Hematopoietic multipotent progenitor cell treated with erythropoietin and hydrocortisone succinate and interleukin-3 and kit ligand, for 17 days (in vitro differentiated cells): ENCODE measurements at regions not wholly inside any gene's neighbourhood (a gene's known extent, or its start where the extent isn't known, plus 50 kb on each side); places are given as distances from the start of the nearest gene placed in this dataset.

Experiments
- DNase-seq: peaks from one replicate; pipeline ENCODE4 v3.0.0-alpha.2; 2015; ENCODE audit warnings: low spot score

GRCh38 chr3:117304681-117305080 lies 595.1 kb downstream of the TUSC7 start:
- no peak for DNase-seq

GRCh38 chr3:117305681-117306080 lies 596.1 kb downstream of the TUSC7 start:
- no peak for DNase-seq

GRCh38 chr3:117306299-117306698 lies 596.7 kb downstream of the TUSC7 start:
- no peak for DNase-seq

GRCh38 chr3:117308353-117308752 lies 598.8 kb downstream of the TUSC7 start:
- no peak for DNase-seq

- DNase-seq, result no peak
Measured at GRCh38 chr3:117308756-117309155, 599.2 kb downstream of the TUSC7 start.

GRCh38 chr3:117310536-117310935 lies 601.0 kb downstream of the TUSC7 start:
- DNase-seq, result no peak

GRCh38 chr3:117314441-117315150 lies 605.0 kb downstream of the TUSC7 start:
- no peak for DNase-seq

GRCh38 chr3:117322866-117323265 lies 613.3 kb downstream of the TUSC7 start:
- DNase-seq, result no peak

- no peak for DNase-seq
Measured at GRCh38 chr3:117346901-117347300, 637.3 kb downstream of the TUSC7 start.

- DNase-seq, result no peak
Measured at GRCh38 chr3:117348884-117349283, 639.3 kb downstream of the TUSC7 start.

- no peak for DNase-seq
Measured at GRCh38 chr3:117349566-117349965, 640.0 kb downstream of the TUSC7 start.

- no peak for DNase-seq
Measured at GRCh38 chr3:117350371-117350770, 640.8 kb downstream of the TUSC7 start.

GRCh38 chr3:117355566-117355965 lies 646.0 kb downstream of the TUSC7 start:
- no peak for DNase-seq

GRCh38 chr3:117356091-117356705 lies 646.6 kb downstream of the TUSC7 start:
- DNase-seq, result no peak

GRCh38 chr3:117358717-117359314 lies 649.2 kb downstream of the TUSC7 start:
- DNase-seq, result no peak

- no peak for DNase-seq
Measured at GRCh38 chr3:117366574-117366973, 657.0 kb downstream of the TUSC7 start.

GRCh38 chr3:117367861-117368260 lies 658.3 kb downstream of the TUSC7 start:
- DNase-seq, result no peak

GRCh38 chr3:117380631-117381030 lies 671.1 kb downstream of the TUSC7 start:
- no peak for DNase-seq

- no peak for DNase-seq
Measured at GRCh38 chr3:117393119-117393518, 683.5 kb downstream of the TUSC7 start.

- no peak for DNase-seq
Measured at GRCh38 chr3:117398141-117398899, 688.7 kb downstream of the TUSC7 start.

GRCh38 chr3:117399311-117400078 lies 689.9 kb downstream of the TUSC7 start:
- no peak for DNase-seq

GRCh38 chr3:117400303-117400702 lies 690.7 kb downstream of the TUSC7 start:
- no peak for DNase-seq
